ENCODE measurements at regions not wholly inside any gene's neighbourhood (a gene's known extent, or its start where the extent isn't known, plus 50 kb on each side); places are given as distances from the start of the nearest gene placed in this dataset.
"Not testable (repeated sequence)": the region's sequence is repeated elsewhere in the genome, so short reads cannot be mapped to it uniquely, and the experiment has no call there.

GRCh38 chr2:13651684-13652131 is 935.0 kb downstream of the TRIB2 start:
- DNase-seq = no peak

- DNase-seq = no peak
Observed at GRCh38 chr2:13652531-13653313, 936.0 kb downstream of the TRIB2 start.

GRCh38 chr2:13654416-13654815 is 937.7 kb downstream of the TRIB2 start:
- no peak for DNase-seq

GRCh38 chr2:13660231-13660630 is 943.5 kb downstream of the TRIB2 start:
- DNase-seq = no peak

GRCh38 chr2:13662055-13662454 is 945.3 kb downstream of the TRIB2 start:
- no peak for DNase-seq

- DNase-seq = no peak
Observed at GRCh38 chr2:13666582-13667414, 950.1 kb downstream of the TRIB2 start.

- DNase-seq = no peak
Observed at GRCh38 chr2:13667415-13667757, 950.6 kb downstream of the TRIB2 start.

- no peak for DNase-seq
Observed at GRCh38 chr2:13669607-13670006, 952.9 kb downstream of the TRIB2 start.

- DNase-seq = not testable (repeated sequence)
Observed at GRCh38 chr2:13673821-13674220, 957.1 kb downstream of the TRIB2 start.

- DNase-seq = no peak
Observed at GRCh38 chr2:13676269-13676668, 956.2 kb upstream of the LRATD1 start.

GRCh38 chr2:13681936-13682335 is 950.6 kb upstream of the LRATD1 start:
- no peak for DNase-seq

GRCh38 chr2:13682540-13683272 is 949.8 kb upstream of the LRATD1 start:
- no peak for DNase-seq

- DNase-seq = no peak
Observed at GRCh38 chr2:13686262-13686661, 946.3 kb upstream of the LRATD1 start.

GRCh38 chr2:13694673-13695072 is 937.8 kb upstream of the LRATD1 start:
- no peak for DNase-seq

- DNase-seq = no peak
Observed at GRCh38 chr2:13696601-13697000, 935.9 kb upstream of the LRATD1 start.

GRCh38 chr2:13698847-13699246 is 933.7 kb upstream of the LRATD1 start:
- DNase-seq = no peak

- not testable (repeated sequence) for DNase-seq
Observed at GRCh38 chr2:13699939-13700338, 932.6 kb upstream of the LRATD1 start.

GRCh38 chr2:13711154-13711553 is 921.4 kb upstream of the LRATD1 start:
- DNase-seq = no peak

GRCh38 chr2:13714466-13714865 is 918.1 kb upstream of the LRATD1 start:
- no peak for DNase-seq

GRCh38 chr2:13725945-13726344 is 906.6 kb upstream of the LRATD1 start:
- no peak for DNase-seq

GRCh38 chr2:13745330-13745729 is 887.2 kb upstream of the LRATD1 start:
- no peak for DNase-seq

GRCh38 chr2:13751955-13752354 is 880.6 kb upstream of the LRATD1 start:
- no peak for DNase-seq

GRCh38 chr2:13758412-13758811 is 874.1 kb upstream of the LRATD1 start:
- no peak for DNase-seq

- DNase-seq = no peak
Observed at GRCh38 chr2:13768274-13768673, 864.2 kb upstream of the LRATD1 start.
